ENCODE measurements at regions not wholly inside any gene's neighbourhood (a gene's known extent, or its start where the extent isn't known, plus 50 kb on each side); places are given as distances from the start of the nearest gene placed in this dataset.

GRCh38 chr15:69656271-69657030 lies 203.8 kb downstream of the RPLP1 start:
- intact Hi-C loops (cut with micrococcal nuclease): no loop called here
- ChIA-PET POLR2A (no interaction called here), CTCF (interaction anchor here (0.7 kb wide), 1 partner anchor 19 kb away, joined by 3 read pairs; no protein-coding TSS in a partner anchor)
- DNase-seq (ENCODE audit: unreplicated experiment): peak; percentile 17
- no TSS peak for BruUV-seq (replicated peaks)
- Mint-ChIP-seq H3K27ac (ENCODE audit: low read depth, unreplicated experiment) (no peak overlapping the region), H3K36me3 (ENCODE audit: insufficient read depth, unreplicated experiment) (no peaks in the 10 kb centered on the region), H3K4me1 (ENCODE audit: insufficient read depth, unreplicated experiment) (peaks cover 6% of the 10 kb centered on the region), H3K4me3 (ENCODE audit: unreplicated experiment) (no peak overlapping the region), H3K9me3 (ENCODE audit: unreplicated experiment) (no peaks in the 10 kb centered on the region), H3K27me3 (ENCODE audit: insufficient read depth, unreplicated experiment) (peaks cover 70% of the 10 kb centered on the region)
- TF ChIP-seq CTCF (IDR thresholded peaks at IDR 0.05; ENCODE audit: unreplicated experiment): no peak

- Mint-ChIP-seq H3K9me3 (ENCODE audit: unreplicated experiment) (no peaks in the 10 kb centered on the region), H3K36me3 (ENCODE audit: insufficient read depth, unreplicated experiment) (no peaks in the 10 kb centered on the region), H3K27ac (ENCODE audit: low read depth, unreplicated experiment) (no peak overlapping the region), H3K27me3 (ENCODE audit: insufficient read depth, unreplicated experiment) (peaks cover 58% of the 10 kb centered on the region), H3K4me1 (ENCODE audit: insufficient read depth, unreplicated experiment) (peaks cover 6% of the 10 kb centered on the region), H3K4me3 (ENCODE audit: unreplicated experiment) (no peak overlapping the region)
- no peak for TF ChIP-seq CTCF (IDR thresholded peaks at IDR 0.05; ENCODE audit: unreplicated experiment)
- DNase-seq (ENCODE audit: unreplicated experiment): no peak
- BruUV-seq (replicated peaks): no TSS peak
- intact Hi-C loops (cut with micrococcal nuclease): no loop called here
- ChIA-PET CTCF (no interaction called here), POLR2A (interaction anchor here (0.6 to 0.9 kb wide), 2 partner anchors 29 to 1027 kb away, joined by 3 read pairs; no protein-coding TSS in a partner anchor)
These were observed 205.0 kb downstream of the RPLP1 start for GRCh38 chr15:69657626-69658025.

- ChIA-PET CTCF (no interaction called here), POLR2A (interaction anchor here (0.9 kb wide), 1 partner anchor 30 kb away, joined by 3 read pairs; no protein-coding TSS in a partner anchor)
- DNase-seq (ENCODE audit: unreplicated experiment): no peak
- H3K27me3 Mint-ChIP-seq (ENCODE audit: insufficient read depth, unreplicated experiment): peaks cover 49% of the 10 kb centered on the region
- no peak overlapping the region for H3K27ac Mint-ChIP-seq (ENCODE audit: low read depth, unreplicated experiment)
- TF ChIP-seq CTCF (IDR thresholded peaks at IDR 0.05; ENCODE audit: unreplicated experiment): no peak
- peaks cover 6% of the 10 kb centered on the region for H3K4me1 Mint-ChIP-seq (ENCODE audit: insufficient read depth, unreplicated experiment)
- no peaks in the 10 kb centered on the region for H3K36me3 Mint-ChIP-seq (ENCODE audit: insufficient read depth, unreplicated experiment)
- BruUV-seq (replicated peaks): no TSS peak
- no peaks in the 10 kb centered on the region for H3K9me3 Mint-ChIP-seq (ENCODE audit: unreplicated experiment)
- intact Hi-C loops (cut with micrococcal nuclease): no loop called here
- no peak overlapping the region for H3K4me3 Mint-ChIP-seq (ENCODE audit: unreplicated experiment)
These were observed 205.9 kb downstream of the RPLP1 start for GRCh38 chr15:69658411-69658945.

- ChIA-PET CTCF (no interaction called here), POLR2A (interaction anchor here (0.7 kb wide), 1 partner anchor 93 kb away, joined by 3 read pairs; no protein-coding TSS in a partner anchor)
- DNase-seq (ENCODE audit: unreplicated experiment): no peak
- TF ChIP-seq CTCF (IDR thresholded peaks at IDR 0.05; ENCODE audit: unreplicated experiment): no peak
- intact Hi-C loops (cut with micrococcal nuclease): no loop called here
- no peaks in the 10 kb centered on the region for H3K9me3 Mint-ChIP-seq (ENCODE audit: unreplicated experiment)
- peaks cover 6% of the 10 kb centered on the region for H3K4me1 Mint-ChIP-seq (ENCODE audit: insufficient read depth, unreplicated experiment)
- no peak overlapping the region for H3K4me3 Mint-ChIP-seq (ENCODE audit: unreplicated experiment)
- H3K27me3 Mint-ChIP-seq (ENCODE audit: insufficient read depth, unreplicated experiment): peaks cover 39% of the 10 kb centered on the region
- H3K27ac Mint-ChIP-seq (ENCODE audit: low read depth, unreplicated experiment): no peak overlapping the region
- BruUV-seq (replicated peaks): no TSS peak
- no peaks in the 10 kb centered on the region for H3K36me3 Mint-ChIP-seq (ENCODE audit: insufficient read depth, unreplicated experiment)
These were observed 206.9 kb downstream of the RPLP1 start for GRCh38 chr15:69659454-69660050.
